ENCODE measurements at regions not wholly inside any gene's neighbourhood (a gene's known extent, or its start where the extent isn't known, plus 50 kb on each side); places are given as distances from the start of the nearest gene placed in this dataset.

DNA sequence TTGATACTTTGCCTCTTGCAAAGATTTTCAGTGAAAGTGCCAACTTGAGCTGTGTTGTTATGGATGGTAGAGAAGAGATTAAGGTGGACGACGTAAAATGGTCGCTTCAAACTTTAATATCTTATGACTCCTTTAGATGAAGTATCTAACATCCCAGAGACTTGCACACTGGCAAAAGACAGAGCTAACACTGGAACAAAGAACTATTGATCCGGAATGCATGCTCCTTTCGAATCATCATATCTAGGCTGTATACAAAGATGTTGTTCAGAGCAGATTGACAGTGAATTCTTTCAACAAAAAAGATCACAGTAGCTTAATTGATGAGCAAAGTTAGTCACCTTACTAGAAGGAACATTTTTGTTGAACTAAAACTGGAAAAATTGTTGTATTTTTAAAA lies 592.7 kb downstream of the NXPH1 start:
- no peak for TF ChIP-seq EZH2 (IDR thresholded peaks at IDR 0.05; ENCODE audit: insufficient read depth, low read length)
- TF ChIP-seq, protein P1, sequence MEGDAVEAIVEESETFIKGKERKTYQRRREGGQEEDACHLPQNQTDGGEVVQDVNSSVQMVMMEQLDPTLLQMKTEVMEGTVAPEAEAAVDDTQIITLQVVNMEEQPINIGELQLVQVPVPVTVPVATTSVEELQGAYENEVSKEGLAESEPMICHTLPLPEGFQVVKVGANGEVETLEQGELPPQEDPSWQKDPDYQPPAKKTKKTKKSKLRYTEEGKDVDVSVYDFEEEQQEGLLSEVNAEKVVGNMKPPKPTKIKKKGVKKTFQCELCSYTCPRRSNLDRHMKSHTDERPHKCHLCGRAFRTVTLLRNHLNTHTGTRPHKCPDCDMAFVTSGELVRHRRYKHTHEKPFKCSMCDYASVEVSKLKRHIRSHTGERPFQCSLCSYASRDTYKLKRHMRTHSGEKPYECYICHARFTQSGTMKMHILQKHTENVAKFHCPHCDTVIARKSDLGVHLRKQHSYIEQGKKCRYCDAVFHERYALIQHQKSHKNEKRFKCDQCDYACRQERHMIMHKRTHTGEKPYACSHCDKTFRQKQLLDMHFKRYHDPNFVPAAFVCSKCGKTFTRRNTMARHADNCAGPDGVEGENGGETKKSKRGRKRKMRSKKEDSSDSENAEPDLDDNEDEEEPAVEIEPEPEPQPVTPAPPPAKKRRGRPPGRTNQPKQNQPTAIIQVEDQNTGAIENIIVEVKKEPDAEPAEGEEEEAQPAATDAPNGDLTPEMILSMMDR (IDR thresholded peaks at IDR 0.05; ENCODE audit: insufficient read depth, low read depth, low read length), result no peak

All from astrocyte (in vitro differentiated cells and primary cell).